Nephron progenitor cell (in vitro differentiated cells): ENCODE measurements at regions not wholly inside any gene's neighbourhood (a gene's known extent, or its start where the extent isn't known, plus 50 kb on each side); places are given as distances from the start of the nearest gene placed in this dataset.

ENCODE experiments used
- DNase-seq: peaks from one replicate; pipeline ENCODE4 v3.0.0; 2021
- H3K27ac Mint-ChIP-seq: 2 replicates; pipeline ENCODE4 v1.8.0; 2021; ENCODE audit warnings: mild to moderate bottlenecking, moderate library complexity, mixed read lengths
- H3K27me3 Mint-ChIP-seq: 2 replicates; pipeline ENCODE4 v1.8.0; 2021; ENCODE audit warnings: mild to moderate bottlenecking, low read depth, mixed read lengths; ENCODE audit not compliant: poor library complexity
- H3K36me3 Mint-ChIP-seq: 2 replicates; pipeline ENCODE4 v1.8.0; 2021; ENCODE audit warnings: low read depth, mixed read lengths
- H3K4me1 Mint-ChIP-seq: 2 replicates; pipeline ENCODE4 v1.8.0; 2021; ENCODE audit warnings: mixed read lengths
- H3K4me3 Mint-ChIP-seq: 2 replicates; pipeline ENCODE4 v1.8.0; 2021; ENCODE audit warnings: mild to moderate bottlenecking, moderate library complexity, mixed read lengths
- H3K9me3 Mint-ChIP-seq: 2 replicates; pipeline ENCODE4 v1.8.0; 2021; ENCODE audit warnings: mild to moderate bottlenecking, moderate library complexity, mixed read lengths
- CTCF ChIP-seq: fragments of 200-600 bp; sonication (generic); IDR thresholded peaks from 2 replicates; pipeline ENCODE4 v1.5.0; 2021; ENCODE audit warnings: antibody characterized with exemption

GRCh38 chr5:119302916-119303897 lies 52.6 kb upstream of the TNFAIP8 start:
- Mint-ChIP-seq H3K27ac (peak overlapping the region; percentile 26), H3K27me3 (no peaks in the 10 kb centered on the region), H3K9me3 (peaks cover 47% of the 10 kb centered on the region), H3K4me3 (no peak overlapping the region), H3K4me1 (peaks cover 16% of the 10 kb centered on the region), H3K36me3 (peaks cover 39% of the 10 kb centered on the region)
- no peak for TF ChIP-seq CTCF
- DNase-seq = no peak

- peak overlapping the region; percentile 85 for H3K27ac Mint-ChIP-seq
- H3K4me3 Mint-ChIP-seq = peak overlapping the region; percentile 41
- DNase-seq = no peak
- peaks cover 37% of the 10 kb centered on the region for H3K9me3 Mint-ChIP-seq
- H3K36me3 Mint-ChIP-seq = peaks cover 39% of the 10 kb centered on the region
- peaks cover 16% of the 10 kb centered on the region for H3K4me1 Mint-ChIP-seq
- TF ChIP-seq CTCF = no peak
- H3K27me3 Mint-ChIP-seq = no peaks in the 10 kb centered on the region
Observed at GRCh38 chr5:119304439-119305211, 51.2 kb upstream of the TNFAIP8 start.
